Naive thymus-derived CD4-positive, alpha-beta T cell (primary cell): ENCODE measurements at regions not wholly inside any gene's neighbourhood (a gene's known extent, or its start where the extent isn't known, plus 50 kb on each side); places are given as distances from the start of the nearest gene placed in this dataset.
A peak's percentile ranks its signal among the peaks of the same experiment; 100 is the strongest.

Source experiments
- ATAC-seq: fragments of 150-1000 bp; cut with Tn5 transposase; 2 replicates; pipeline ENCODE4 v1.10.0; 2021; ENCODE audit warnings: mild to moderate bottlenecking, moderate library complexity
- CTCF ChIA-PET: fragments of 350-600 bp; sonication (Branson Sonifier 250); formaldehyde crosslinking; loops from one replicate; lab custom pipeline; 2021; ENCODE audit warnings: antibody characterized with exemption; lab: Charles Lee
- POLR2A ChIA-PET: fragments of 350-600 bp; sonication (Branson Sonifier 250); formaldehyde crosslinking; loops from one replicate; lab custom pipeline; 2021; ENCODE audit warnings: antibody characterized with exemption, inconsistent platforms; lab: Charles Lee
- DNase-seq, 9 donors: peaks; one replicate each; pipeline versions ENCODE4 v3.0.0 to v3.0.0-alpha.2; 2020 to 2022; ENCODE audit warnings: mixed read lengths in 1 of 9
- H3K27ac ChIP-seq: one replicate; pipeline ENCODE4 v1.7.0; 2013; ENCODE audit warnings: mild to moderate bottlenecking, low read depth, low read length, moderate library complexity
- H3K27me3 ChIP-seq, 2 donors: one replicate each; pipeline ENCODE4 v1.7.0; 2013; ENCODE audit warnings: low read length in 2 of 2, mild to moderate bottlenecking in 2 of 2, moderate library complexity in 2 of 2; ENCODE audit not compliant: control insufficient read depth in 2 of 2, insufficient read depth in 2 of 2
- H3K36me3 ChIP-seq, 3 experiments: 1 replicate in 2 of 3; 2 replicates in 1 of 3; pipeline ENCODE4 v1.7.0; 2013; ENCODE audit warnings: low read length in 3 of 3, mild to moderate bottlenecking in 3 of 3, moderate library complexity in 1 of 3; ENCODE audit not compliant: insufficient read depth in 3 of 3, control insufficient read depth in 2 of 3
- H3K4me1 ChIP-seq, 2 donors: one replicate each; pipeline ENCODE4 v1.7.0; 2013; ENCODE audit warnings: low read length in 2 of 2, mild to moderate bottlenecking in 2 of 2, moderate library complexity in 1 of 2; ENCODE audit not compliant: control insufficient read depth in 2 of 2, insufficient read depth in 2 of 2
- H3K4me3 ChIP-seq: 2 replicates; pipeline ENCODE4 v1.7.0; 2013; ENCODE audit warnings: mild to moderate bottlenecking, low read length
- H3K9me3 ChIP-seq, 3 experiments: 1 replicate in 2 of 3; 2 replicates in 1 of 3; pipeline ENCODE4 v1.7.0; 2013; ENCODE audit warnings: low read length in 3 of 3; ENCODE audit not compliant: control insufficient read depth in 2 of 3
- H3K27ac Mint-ChIP-seq, 9 donors: one replicate each; pipeline ENCODE4 v1.8.0; 2020 to 2022; ENCODE audit warnings: mixed read lengths in 9 of 9, mild to moderate bottlenecking in 8 of 9, moderate library complexity in 5 of 9, inconsistent platforms in 2 of 9
- H3K27me3 Mint-ChIP-seq, 5 donors: one replicate each; pipeline ENCODE4 v1.8.0; 2021 to 2022; ENCODE audit warnings: mixed read lengths in 5 of 5, mild to moderate bottlenecking in 1 of 5
- H3K36me3 Mint-ChIP-seq, 5 donors: one replicate each; pipeline ENCODE4 v1.8.0; 2020 to 2022; ENCODE audit warnings: mixed read lengths in 5 of 5, mild to moderate bottlenecking in 3 of 5, inconsistent platforms in 1 of 5
- H3K4me1 Mint-ChIP-seq, 7 donors: one replicate each; pipeline ENCODE4 v1.8.0; 2020 to 2022; ENCODE audit warnings: mixed read lengths in 7 of 7, mild to moderate bottlenecking in 3 of 7, inconsistent platforms in 1 of 7
- H3K4me3 Mint-ChIP-seq, 10 donors: one replicate each; pipeline ENCODE4 v1.8.0; 2020 to 2022; ENCODE audit warnings: mild to moderate bottlenecking in 10 of 10, mixed read lengths in 10 of 10, moderate library complexity in 6 of 10, inconsistent platforms in 2 of 10
- H3K9me3 Mint-ChIP-seq, 11 donors: one replicate each; pipeline ENCODE4 v1.8.0; 2020 to 2022; ENCODE audit warnings: mixed read lengths in 11 of 11, mild to moderate bottlenecking in 4 of 11, inconsistent platforms in 1 of 11, moderate library complexity in 1 of 11
- intact Hi-C, 2 donors: fragments of 100-400 bp; cut with micrococcal nuclease; formaldehyde crosslinking; loops; one replicate each; pipeline ENCODE4 v1.15.1; 2023

DNA sequence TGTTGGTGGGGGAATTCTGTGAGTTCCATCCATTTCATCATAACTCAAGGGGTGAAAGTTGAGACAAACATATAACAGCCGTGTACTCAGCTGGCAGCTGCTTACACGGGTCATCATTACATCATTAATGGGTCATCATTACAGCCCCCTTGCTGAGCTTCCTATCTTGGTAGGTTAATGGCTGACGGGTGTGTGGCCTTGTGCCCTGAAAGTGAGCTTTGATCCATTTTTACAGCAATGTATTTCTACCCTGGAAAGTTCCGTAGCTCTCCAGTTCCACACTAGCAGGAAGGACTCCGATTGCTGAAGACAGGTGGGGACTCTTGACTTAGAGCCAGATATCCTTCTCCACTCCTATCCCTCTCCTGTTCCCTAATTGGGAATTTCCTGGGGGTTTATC is 105.2 kb upstream of the DLX2 start:
- no peak for DNase-seq
- peak overlapping the region in 1 of 9 donors; percentile 6 for H3K27ac Mint-ChIP-seq
- Histone ChIP-seq H3K27me3 (no peaks in the 10 kb centered on the region), H3K27ac (no peak overlapping the region), H3K36me3 (no peaks in the 10 kb centered on the region), H3K4me1 (peaks cover 0 to 13% of the 10 kb centered on the region in 2 donors), H3K4me3 (no peak overlapping the region), H3K9me3 (no peaks in the 10 kb centered on the region)
- CTCF ChIA-PET: no interaction called here
- H3K4me1 Mint-ChIP-seq: peaks cover 11 to 30% (median 24%) of the 10 kb centered on the region in 7 donors
- H3K9me3 Mint-ChIP-seq: no peaks in the 10 kb centered on the region
- intact Hi-C loops: no loop called here
- H3K4me3 Mint-ChIP-seq: no peak overlapping the region
- ATAC-seq: no peak
- POLR2A ChIA-PET: no interaction called here
- H3K27me3 Mint-ChIP-seq: peaks cover 0 to 4% (median 0%) of the 10 kb centered on the region in 5 donors
- H3K36me3 Mint-ChIP-seq: no peaks in the 10 kb centered on the region

DNA sequence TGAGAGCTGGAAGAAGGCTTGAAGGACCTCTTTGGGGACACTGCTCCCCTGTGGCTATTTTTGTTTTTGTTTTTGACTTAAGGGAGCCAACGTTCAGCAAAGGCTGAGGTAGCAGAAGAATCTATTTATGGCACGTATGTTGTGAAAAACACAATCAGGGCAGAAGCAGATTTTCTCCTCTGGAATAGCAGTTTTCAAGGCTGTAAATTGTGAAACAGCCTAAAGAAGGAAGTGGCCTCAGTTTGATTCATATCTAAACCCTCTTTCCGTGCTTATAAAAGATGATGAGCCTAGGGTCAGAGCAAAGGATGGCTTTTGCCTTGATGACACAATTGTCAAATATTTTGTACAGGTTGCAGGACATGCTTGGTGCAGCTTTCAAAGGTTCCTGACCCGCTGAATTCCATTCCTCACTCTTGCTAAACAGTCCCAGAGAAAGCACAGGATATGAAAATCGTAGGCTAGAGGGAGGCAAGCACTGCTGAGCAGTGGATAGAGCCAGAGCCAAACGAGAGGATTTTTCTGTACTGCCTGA is 106.2 kb upstream of the DLX2 start:
- POLR2A ChIA-PET: no interaction called here
- no peaks in the 10 kb centered on the region for H3K36me3 Mint-ChIP-seq

DNA sequence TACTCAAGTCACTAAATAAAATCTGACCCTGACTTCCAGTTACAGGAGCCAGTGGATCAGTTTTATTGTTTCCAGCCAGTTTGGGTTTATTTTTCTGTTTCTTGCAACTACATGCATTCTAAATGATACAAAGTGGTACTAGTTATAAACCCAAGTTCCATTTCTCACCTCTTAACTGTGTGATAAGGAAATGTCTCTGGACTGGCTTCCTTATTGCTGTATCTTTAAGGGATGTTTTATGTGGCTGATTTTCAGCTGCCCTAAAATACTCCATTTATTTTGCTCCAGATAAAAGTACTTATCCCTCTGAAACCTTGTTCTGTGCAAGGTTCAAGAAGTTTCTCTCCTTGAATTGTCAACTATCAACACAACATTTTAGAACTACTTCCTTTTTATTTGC is 107.9 kb upstream of the DLX2 start:
- H3K4me1 ChIP-seq: peaks cover 0 to 17% of the 10 kb centered on the region in 2 donors
- Mint-ChIP-seq H3K27ac (peak overlapping the region in 1 of 9 donors; percentile 8), H3K9me3 (no peaks in the 10 kb centered on the region), H3K4me3 (no peak overlapping the region), H3K36me3 (no peaks in the 10 kb centered on the region), H3K27me3 (peaks cover 0 to 10% (median 0%) of the 10 kb centered on the region in 5 donors), H3K4me1 (peaks cover 16 to 43% (median 28%) of the 10 kb centered on the region in 7 donors)
- H3K27me3 ChIP-seq: no peaks in the 10 kb centered on the region
- ATAC-seq (no peak), DNase-seq (no peak)
- H3K9me3 ChIP-seq: no peaks in the 10 kb centered on the region
- intact Hi-C loops: no loop called here
- POLR2A ChIA-PET: no interaction called here
- H3K4me3 ChIP-seq: no peak overlapping the region
- no peak overlapping the region for H3K27ac ChIP-seq
- H3K36me3 ChIP-seq: no peaks in the 10 kb centered on the region
- CTCF ChIA-PET: no interaction called here

More for the DNA sequence above, 106.2 kb upstream of the DLX2 start:
- no peak overlapping the region for H3K27ac Mint-ChIP-seq
- H3K4me3 Mint-ChIP-seq: no peak overlapping the region
- no peak overlapping the region for H3K27ac ChIP-seq
- peaks cover 0 to 17% of the 10 kb centered on the region in 2 donors for H3K4me1 ChIP-seq
- CTCF ChIA-PET: no interaction called here
- H3K27me3 Mint-ChIP-seq: peaks cover 0 to 4% (median 0%) of the 10 kb centered on the region in 5 donors
- peaks cover 17 to 37% (median 28%) of the 10 kb centered on the region in 7 donors for H3K4me1 Mint-ChIP-seq
- intact Hi-C loops: no loop called here
- no peaks in the 10 kb centered on the region for H3K36me3 ChIP-seq
- no peak overlapping the region for H3K4me3 ChIP-seq
- ATAC-seq (no peak), DNase-seq (no peak)
- H3K27me3 ChIP-seq: no peaks in the 10 kb centered on the region
- no peaks in the 10 kb centered on the region for H3K9me3 ChIP-seq
- H3K9me3 Mint-ChIP-seq: no peaks in the 10 kb centered on the region

DNA sequence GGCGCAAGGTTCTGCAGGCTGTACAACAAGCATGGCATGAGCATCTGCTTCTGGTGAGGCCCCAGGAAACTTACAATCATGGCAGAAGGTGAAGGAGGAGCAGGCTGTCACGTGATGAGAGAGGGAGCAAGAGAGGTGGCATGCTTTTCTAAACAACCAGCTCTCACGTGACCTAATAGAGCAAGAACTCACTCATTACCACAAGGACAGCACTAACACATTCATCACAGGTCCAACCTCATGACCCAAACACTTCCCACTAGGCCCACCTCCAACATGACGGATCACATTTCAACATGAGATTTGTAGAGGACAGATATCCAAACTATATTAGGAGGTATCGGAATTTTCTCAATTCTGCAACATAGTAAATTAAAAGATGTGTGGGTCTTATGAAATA is 108.8 kb upstream of the DLX2 start:
- H3K27ac ChIP-seq: no peak overlapping the region
- no peak overlapping the region for H3K27ac Mint-ChIP-seq
- ChIA-PET CTCF (no interaction called here), POLR2A (no interaction called here)
- H3K27me3 Mint-ChIP-seq: peaks cover 0 to 10% (median 0%) of the 10 kb centered on the region in 5 donors
- H3K36me3 ChIP-seq: no peaks in the 10 kb centered on the region
- H3K4me1 ChIP-seq: peaks cover 0 to 17% of the 10 kb centered on the region in 2 donors
- H3K9me3 ChIP-seq: no peaks in the 10 kb centered on the region
- H3K4me1 Mint-ChIP-seq: peaks cover 17 to 43% (median 28%) of the 10 kb centered on the region in 7 donors
- no peaks in the 10 kb centered on the region for H3K9me3 Mint-ChIP-seq
- no peak overlapping the region for H3K4me3 ChIP-seq
- intact Hi-C loops: no loop called here
- no peaks in the 10 kb centered on the region for H3K27me3 ChIP-seq
- ATAC-seq (no peak), DNase-seq (no peak)
- no peaks in the 10 kb centered on the region for H3K36me3 Mint-ChIP-seq
- H3K4me3 Mint-ChIP-seq: no peak overlapping the region

DNA sequence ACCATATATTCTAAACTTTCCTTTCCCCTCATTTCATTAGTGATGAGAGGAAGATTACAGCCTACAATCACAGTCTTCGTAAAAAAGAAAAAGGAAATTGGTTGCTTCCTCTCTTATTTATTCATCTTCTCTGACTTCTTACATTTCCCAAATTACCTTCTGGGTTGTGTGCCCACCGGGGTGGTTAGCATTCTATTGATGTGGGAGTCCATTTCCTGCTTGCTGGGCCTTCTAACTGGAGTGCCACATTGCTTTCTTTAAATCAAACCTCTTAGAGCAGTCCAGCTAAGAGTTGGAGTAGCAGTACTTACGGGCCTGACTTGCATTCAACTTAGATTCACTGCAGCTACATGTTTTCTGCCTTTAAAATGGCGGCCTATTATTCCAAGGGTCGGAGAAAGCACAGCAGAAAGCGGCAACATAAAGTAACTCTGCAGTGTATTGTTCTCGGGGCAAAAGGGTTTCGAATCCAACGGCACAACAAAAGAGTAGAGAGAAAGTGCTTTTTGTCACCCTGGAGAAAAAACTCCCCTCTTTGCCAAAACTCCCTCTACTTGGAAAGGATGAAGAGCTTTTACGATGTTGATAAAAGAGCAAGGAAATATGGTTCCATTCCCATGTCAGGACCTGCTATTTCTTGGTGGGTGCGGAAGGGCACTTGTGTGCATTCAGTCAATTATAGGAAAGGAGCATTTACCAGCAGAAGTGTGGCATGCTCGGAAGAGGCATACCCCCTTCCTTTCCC is 110.6 kb upstream of the DLX2 start:
- Mint-ChIP-seq H3K4me1 (peaks cover 17 to 43% (median 28%) of the 10 kb centered on the region in 7 donors), H3K27me3 (peaks cover 0 to 10% (median 0%) of the 10 kb centered on the region in 5 donors), H3K9me3 (no peaks in the 10 kb centered on the region), H3K27ac (peak overlapping the region in 3 of 9 donors; percentile 8 to 80 (median 42)), H3K36me3 (no peaks in the 10 kb centered on the region), H3K4me3 (peak overlapping the region in 6 of 10 donors; percentile 5 to 67 (median 50))
- ChIA-PET POLR2A (interaction anchor here (1.3 kb wide), 1 partner anchor 10 kb away, joined by 3 read pairs; no protein-coding TSS in a partner anchor), CTCF (interaction anchor here (0.6 kb wide), 1 partner anchor 1285 kb away, joined by 3 read pairs; the partner anchor contains the start of gene GORASP2)
- no peak overlapping the region for H3K27ac ChIP-seq
- no peaks in the 10 kb centered on the region for H3K9me3 ChIP-seq
- no peak overlapping the region for H3K4me3 ChIP-seq
- H3K4me1 ChIP-seq: peaks cover 0 to 17% of the 10 kb centered on the region in 2 donors
- H3K27me3 ChIP-seq: no peaks in the 10 kb centered on the region
- intact Hi-C loops: no loop called here
- DNase-seq: no peak
- ATAC-seq: no peak
- no peaks in the 10 kb centered on the region for H3K36me3 ChIP-seq

DNA sequence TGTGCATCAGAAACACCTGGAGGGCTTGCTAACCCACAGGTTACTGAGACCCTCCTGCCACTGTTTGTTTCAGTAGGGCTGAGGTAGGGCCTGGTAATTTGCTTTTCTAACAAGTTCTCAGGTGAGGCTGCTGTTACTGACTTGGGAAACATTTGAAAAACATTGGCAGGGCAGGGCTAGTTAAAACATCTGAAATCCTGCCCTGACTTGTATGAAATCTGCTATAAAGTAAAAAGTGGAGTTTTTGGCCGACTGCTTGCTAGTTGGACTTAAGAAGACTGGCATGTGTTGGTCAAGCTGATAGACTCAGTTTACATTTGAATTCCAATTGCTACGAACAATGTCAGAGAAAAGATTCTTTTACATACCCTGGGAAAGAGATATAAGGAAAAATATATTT is 111.6 kb upstream of the DLX2 start:
- H3K9me3 ChIP-seq: no peaks in the 10 kb centered on the region
- Mint-ChIP-seq H3K4me3 (no peak overlapping the region), H3K9me3 (no peaks in the 10 kb centered on the region), H3K4me1 (peaks cover 12 to 44% (median 28%) of the 10 kb centered on the region in 7 donors), H3K27me3 (peaks cover 0 to 10% (median 0%) of the 10 kb centered on the region in 5 donors), H3K27ac (peak overlapping the region in 2 of 9 donors; percentile 32 to 52), H3K36me3 (no peaks in the 10 kb centered on the region)
- intact Hi-C loops: no loop called here
- ATAC-seq (no peak), DNase-seq (no peak)
- no peak overlapping the region for H3K27ac ChIP-seq
- H3K36me3 ChIP-seq: no peaks in the 10 kb centered on the region
- no peak overlapping the region for H3K4me3 ChIP-seq
- ChIA-PET CTCF (no interaction called here), POLR2A (interaction anchor here (1.3 kb wide), 1 partner anchor 9 kb away, joined by 3 read pairs; no protein-coding TSS in a partner anchor)
- peaks cover 0 to 17% of the 10 kb centered on the region in 2 donors for H3K4me1 ChIP-seq
- H3K27me3 ChIP-seq: no peaks in the 10 kb centered on the region
